ENCODE measurements at regions not wholly inside any gene's neighbourhood (a gene's known extent, or its start where the extent isn't known, plus 50 kb on each side); places are given as distances from the start of the nearest gene placed in this dataset.

GRCh38 chr21:43364261-43364510 is 62.7 kb downstream of the SIK1 start:
- peaks cover 7% of the 10 kb centered on the region for H3K4me1 ChIP-seq (ENCODE audit: low read depth)

GRCh38 chr21:43363506-43364260 is 63.2 kb downstream of the SIK1 start:
- Histone ChIP-seq H3K36me3 (no peaks in the 10 kb centered on the region), H3K4me1 (ENCODE audit: low read depth) (peaks cover 7% of the 10 kb centered on the region), H3K27ac (no peak overlapping the region), H3K9me3 (ENCODE audit: low read depth) (no peaks in the 10 kb centered on the region), H3K4me3 (no peak overlapping the region), H3K27me3 (no peaks in the 10 kb centered on the region)
- no peak for TF ChIP-seq CTCF (IDR thresholded peaks at IDR 0.05; ENCODE audit: low read depth, low read length)
- no peak for DNase-seq (ENCODE audit: low read depth in 1 of 2, low spot score in 1 of 2)

More at GRCh38 chr21:43364261-43364510, 62.7 kb downstream of the SIK1 start:
- Histone ChIP-seq H3K4me3 (no peak overlapping the region), H3K27me3 (no peaks in the 10 kb centered on the region), H3K36me3 (no peaks in the 10 kb centered on the region), H3K9me3 (ENCODE audit: low read depth) (no peaks in the 10 kb centered on the region), H3K27ac (no peak overlapping the region)
- DNase-seq (ENCODE audit: low read depth in 1 of 2, low spot score in 1 of 2), result no peak
- no peak for TF ChIP-seq CTCF (IDR thresholded peaks at IDR 0.05; ENCODE audit: low read depth, low read length)

DNA sequence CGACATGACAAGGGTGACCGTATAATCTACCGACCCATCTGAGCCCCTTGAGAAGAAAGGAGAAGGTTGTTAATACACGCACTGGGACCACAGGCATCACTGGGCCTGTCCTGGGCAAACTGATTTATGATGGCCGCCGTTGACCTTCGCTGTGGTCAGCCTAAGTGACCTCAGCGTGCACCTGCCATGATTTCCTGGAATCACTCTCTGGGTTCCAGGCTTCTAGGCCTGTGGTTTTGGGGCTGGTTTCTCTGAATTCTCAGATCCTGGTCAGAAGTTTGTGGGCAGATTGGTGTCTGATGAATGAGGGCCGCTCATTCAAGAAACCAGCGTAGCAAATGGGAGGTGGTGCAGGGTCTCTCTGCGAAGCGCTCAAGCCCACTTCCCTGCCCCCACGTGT is 64.0 kb downstream of the SIK1 start:
- no peak for TF ChIP-seq CTCF (IDR thresholded peaks at IDR 0.05; ENCODE audit: low read depth, low read length)
- Histone ChIP-seq H3K4me1 (ENCODE audit: low read depth) (peaks cover 7% of the 10 kb centered on the region), H3K27me3 (no peaks in the 10 kb centered on the region), H3K27ac (no peak overlapping the region), H3K36me3 (no peaks in the 10 kb centered on the region), H3K9me3 (ENCODE audit: low read depth) (no peaks in the 10 kb centered on the region), H3K4me3 (no peak overlapping the region)
- DNase-seq (ENCODE audit: low read depth in 1 of 2, low spot score in 1 of 2), result no peak

DNA sequence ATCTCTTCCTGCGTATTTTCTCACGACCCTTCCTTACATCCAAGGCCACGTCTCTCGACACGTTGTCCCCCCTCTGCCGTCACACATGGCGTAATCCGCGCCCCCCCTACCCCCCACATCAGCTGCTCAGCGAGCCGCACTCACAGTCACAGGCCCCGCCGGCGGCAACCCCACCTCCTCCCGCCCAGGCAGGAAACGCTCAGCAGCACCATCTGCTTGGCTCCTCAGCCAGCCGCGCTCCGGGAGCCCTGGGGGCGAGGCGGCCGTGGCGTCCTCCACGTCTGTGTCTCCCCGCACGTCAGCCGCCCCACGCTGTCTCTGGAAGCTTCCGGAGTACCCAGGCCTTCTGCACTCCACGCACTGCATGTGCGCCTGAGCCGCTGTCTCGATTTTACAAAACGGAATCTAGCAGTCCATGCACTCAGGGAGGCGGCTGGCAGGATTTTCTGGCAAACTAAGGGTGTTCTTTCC is 64.6 kb downstream of the SIK1 start:
- Histone ChIP-seq H3K36me3 (no peaks in the 10 kb centered on the region), H3K27ac (no peak overlapping the region), H3K9me3 (ENCODE audit: low read depth) (no peaks in the 10 kb centered on the region), H3K27me3 (no peaks in the 10 kb centered on the region), H3K4me1 (ENCODE audit: low read depth) (peaks cover 7% of the 10 kb centered on the region), H3K4me3 (no peak overlapping the region)
- TF ChIP-seq CTCF (IDR thresholded peaks at IDR 0.05; ENCODE audit: low read depth, low read length), result no peak
- peak in 1 of 2 donors; percentile 83 for DNase-seq (ENCODE audit: low read depth in 1 of 2, low spot score in 1 of 2)

- H3K36me3 ChIP-seq, result no peaks in the 10 kb centered on the region
- no peaks in the 10 kb centered on the region for H3K9me3 ChIP-seq (ENCODE audit: low read depth)
- H3K27ac ChIP-seq, result no peak overlapping the region
- peak in 1 of 2 donors; percentile 62 for DNase-seq (ENCODE audit: low read depth in 1 of 2, low spot score in 1 of 2)
- no peaks in the 10 kb centered on the region for H3K27me3 ChIP-seq
- H3K4me3 ChIP-seq, result no peak overlapping the region
- H3K4me1 ChIP-seq (ENCODE audit: low read depth), result peaks cover 7% of the 10 kb centered on the region
- TF ChIP-seq CTCF (IDR thresholded peaks at IDR 0.05; ENCODE audit: low read depth, low read length), result no peak
These were observed 65.2 kb downstream of the SIK1 start for GRCh38 chr21:43361493-43362296.
